ENCODE measurements at regions not wholly inside any gene's neighbourhood (a gene's known extent, or its start where the extent isn't known, plus 50 kb on each side); places are given as distances from the start of the nearest gene placed in this dataset.

- DNase-seq: no peak
Observed at GRCh38 chr3:115548611-115549010, 74.7 kb upstream of the GAP43 start.

GRCh38 chr3:115549071-115549470 is 74.2 kb upstream of the GAP43 start:
- no peak for DNase-seq

GRCh38 chr3:115550285-115550761 is 73.0 kb upstream of the GAP43 start:
- DNase-seq: no peak

- no peak for DNase-seq
Observed at GRCh38 chr3:115551016-115551415, 72.3 kb upstream of the GAP43 start.

GRCh38 chr3:115552007-115552406 is 71.3 kb upstream of the GAP43 start:
- no peak for DNase-seq

- DNase-seq: no peak
Observed at GRCh38 chr3:115553796-115554486, 69.4 kb upstream of the GAP43 start.

- no peak for DNase-seq
Observed at GRCh38 chr3:115554487-115554807, 68.9 kb upstream of the GAP43 start.

DNA sequence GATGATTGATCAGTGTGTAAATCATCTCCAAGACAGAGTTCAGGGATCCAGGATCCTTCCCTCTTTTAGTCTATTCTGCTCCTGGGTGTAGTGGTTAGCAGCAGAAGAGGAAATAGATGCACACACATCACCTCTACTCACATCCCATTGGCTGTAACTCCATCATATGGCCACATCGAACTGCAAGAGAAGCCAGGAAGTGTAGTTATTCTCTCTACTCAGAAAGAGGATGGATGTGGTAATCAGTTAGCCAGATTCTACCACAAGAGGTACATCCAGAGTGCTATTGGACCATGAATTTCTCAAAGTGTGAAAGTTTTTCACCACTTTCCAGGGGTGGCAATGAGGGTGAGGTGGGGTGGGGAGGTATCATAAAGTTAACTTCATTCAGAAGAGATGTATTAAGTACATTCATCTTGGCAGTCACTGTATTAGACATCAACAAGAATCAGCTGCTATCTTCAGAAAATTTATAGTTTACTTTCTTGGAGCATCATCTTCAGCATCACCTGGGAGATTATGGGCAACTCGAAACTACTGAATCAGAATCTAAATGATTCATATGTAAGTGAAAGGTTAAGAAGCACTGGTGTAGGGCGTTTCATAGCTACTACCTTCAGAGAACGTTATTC is 60.6 kb upstream of the GAP43 start:
- DNase-seq: no peak

DNA sequence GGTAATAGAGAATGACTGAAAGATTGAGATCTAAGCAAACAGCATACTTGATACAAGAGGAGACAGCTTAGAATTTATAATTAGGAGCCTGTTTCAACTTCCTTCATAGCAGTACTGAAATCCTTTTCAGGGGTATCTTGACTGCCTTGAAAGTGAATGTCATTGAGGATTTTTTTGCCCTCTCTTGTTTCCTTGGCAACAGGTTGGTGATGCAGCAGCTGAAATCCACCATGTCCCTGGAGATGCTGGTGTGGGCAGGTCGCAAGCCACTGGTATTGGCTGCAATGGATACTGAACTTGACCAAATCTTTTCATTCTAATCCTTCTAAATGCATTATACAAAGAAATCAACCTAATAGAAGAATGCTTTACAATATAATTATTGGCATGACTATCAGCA is 59.3 kb upstream of the GAP43 start:
- DNase-seq: no peak

DNA sequence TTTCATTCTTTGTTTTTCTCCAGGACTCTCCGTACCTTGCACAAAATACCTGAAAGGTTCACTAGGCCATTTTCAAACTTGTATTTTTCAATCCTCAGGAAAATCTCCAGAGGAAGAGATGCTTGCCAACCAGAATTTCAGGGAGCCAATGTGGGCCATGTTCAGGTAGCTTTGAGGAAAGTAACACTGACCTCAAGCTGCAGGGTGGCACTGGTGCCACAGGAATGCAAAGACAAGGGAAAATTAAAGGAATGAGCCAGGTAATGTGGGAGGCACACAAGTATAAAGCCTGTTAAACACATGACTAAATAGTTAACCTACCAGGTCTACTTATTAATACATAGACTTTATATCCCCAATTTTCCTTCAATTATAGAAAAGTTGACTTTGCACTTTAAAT is 51.9 kb upstream of the GAP43 start:
- no peak for DNase-seq

All from NCI-H2081 (cell line).